ENCODE measurements at regions not wholly inside any gene's neighbourhood (a gene's known extent, or its start where the extent isn't known, plus 50 kb on each side); places are given as distances from the start of the nearest gene placed in this dataset.
A peak's percentile ranks its signal among the peaks of the same experiment; 100 is the strongest.

DNA sequence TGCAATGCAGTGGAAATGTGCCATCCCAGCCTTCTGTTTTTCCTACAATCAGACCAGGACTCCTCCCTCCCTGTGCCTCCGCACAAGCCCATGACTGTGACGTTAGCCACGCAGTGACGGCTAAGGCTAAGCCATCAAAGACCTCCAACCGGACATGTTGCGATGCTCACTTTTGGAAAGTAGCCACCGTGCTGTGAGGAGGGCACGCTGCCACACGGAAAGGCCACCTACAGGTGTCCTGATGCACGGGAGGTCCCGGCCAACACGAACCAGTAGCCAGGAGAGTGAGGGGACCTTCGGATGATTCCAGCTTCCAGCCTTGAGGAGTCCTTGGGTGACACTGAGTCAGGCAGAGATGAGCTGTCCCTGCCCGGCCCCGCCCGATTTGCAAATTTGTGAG lies 53.9 kb downstream of the FOXL1 start:
- Histone ChIP-seq H2BK120ac (ENCODE audit: low read depth, low read length) (no peak overlapping the region), H3K27me3 (ENCODE audit: insufficient read depth, low read length, poor library complexity) (no peaks in the 10 kb centered on the region), H3K9ac (ENCODE audit: low read length) (no peak overlapping the region), H3K18ac (ENCODE audit: low read length) (no peak overlapping the region), H3K23ac (ENCODE audit: low read length) (no peak overlapping the region), H3K79me1 (ENCODE audit: low read length) (no peaks in the 10 kb centered on the region), H3K4me1 (ENCODE audit: control insufficient read depth, low read depth, low read length) (no peaks in the 10 kb centered on the region), H2BK15ac (replicated peaks; ENCODE audit: low read depth) (no peak overlapping the region), H3K4me2 (ENCODE audit: low read length) (no peak overlapping the region), H2AK5ac (ENCODE audit: low read length) (no peak overlapping the region), H2BK5ac (ENCODE audit: low read length) (no peak overlapping the region), H4K5ac (ENCODE audit: low read length) (no peak overlapping the region), H3K56ac (ENCODE audit: low read length) (no peak overlapping the region), H3K36me3 (ENCODE audit: control insufficient read depth, insufficient read depth, low read length) (no peaks in the 10 kb centered on the region), H3K4ac (ENCODE audit: low read depth, low read length) (no peak overlapping the region), H3K79me2 (ENCODE audit: control insufficient read depth, insufficient read depth, low read length) (no peaks in the 10 kb centered on the region), H3K27ac (ENCODE audit: low read depth, low read length) (no peak overlapping the region), H3K4me3 (ENCODE audit: low read length) (no peak overlapping the region), H4K8ac (ENCODE audit: low read depth, low read length) (no peak overlapping the region)
- whole genome bisulfite sequencing (ENCODE audit: extremely low coverage, insufficient coverage, low lambda C conversion rate) = no CpG with 5 or more reads among the region's 16 CpGs
- no peak for DNase-seq

DNA sequence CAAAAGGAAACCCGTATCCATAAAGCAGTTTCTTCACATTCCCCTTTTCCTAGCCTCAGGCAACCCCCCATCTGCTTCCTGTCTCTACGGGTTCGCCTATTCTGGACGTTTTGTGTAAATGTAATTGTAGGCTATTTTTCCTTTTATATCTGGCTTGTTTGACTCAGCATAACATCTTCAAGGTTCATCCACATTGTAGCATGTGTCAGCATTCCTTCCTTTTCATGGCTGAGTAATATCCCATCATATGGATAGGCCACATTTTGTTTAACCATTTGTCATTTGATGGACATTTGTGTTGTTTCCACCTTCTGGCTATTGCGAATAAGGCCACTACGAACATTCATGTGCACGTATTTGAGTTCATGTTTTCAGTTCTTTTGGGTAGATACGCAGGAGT lies 54.6 kb downstream of the FOXL1 start:
- H4K5ac ChIP-seq (ENCODE audit: low read length) = no peak overlapping the region
- H3K4me2 ChIP-seq (ENCODE audit: low read length) = no peak overlapping the region
- H3K27ac ChIP-seq (ENCODE audit: low read depth, low read length) = no peak overlapping the region
- H3K18ac ChIP-seq (ENCODE audit: low read length) = no peak overlapping the region
- H3K4ac ChIP-seq (ENCODE audit: low read depth, low read length) = no peak overlapping the region
- H2BK5ac ChIP-seq (ENCODE audit: low read length) = no peak overlapping the region
- H2AK5ac ChIP-seq (ENCODE audit: low read length) = no peak overlapping the region
- no peak overlapping the region for H4K8ac ChIP-seq (ENCODE audit: low read depth, low read length)
- H2BK120ac ChIP-seq (ENCODE audit: low read depth, low read length) = no peak overlapping the region
- no peak overlapping the region for H2BK15ac ChIP-seq (replicated peaks; ENCODE audit: low read depth)
- H3K56ac ChIP-seq (ENCODE audit: low read length) = no peak overlapping the region
- H3K36me3 ChIP-seq (ENCODE audit: control insufficient read depth, insufficient read depth, low read length) = no peaks in the 10 kb centered on the region
- no peak for DNase-seq
- H3K4me1 ChIP-seq (ENCODE audit: control insufficient read depth, low read depth, low read length) = no peaks in the 10 kb centered on the region
- H3K23ac ChIP-seq (ENCODE audit: low read length) = no peak overlapping the region
- no peaks in the 10 kb centered on the region for H3K79me1 ChIP-seq (ENCODE audit: low read length)
- no peaks in the 10 kb centered on the region for H3K27me3 ChIP-seq (ENCODE audit: insufficient read depth, low read length, poor library complexity)
- no peak overlapping the region for H3K9ac ChIP-seq (ENCODE audit: low read length)
- H3K4me3 ChIP-seq (ENCODE audit: low read length) = no peak overlapping the region
- no peaks in the 10 kb centered on the region for H3K79me2 ChIP-seq (ENCODE audit: control insufficient read depth, insufficient read depth, low read length)
- no CpG with 5 or more reads among the region's 8 CpGs for WGBS (ENCODE audit: extremely low coverage, insufficient coverage, low lambda C conversion rate)

GRCh38 chr16:86634292-86634691 lies 55.9 kb downstream of the FOXL1 start:
- no peaks in the 10 kb centered on the region for H3K4me1 ChIP-seq (ENCODE audit: control insufficient read depth, low read depth, low read length)
- H2AK5ac ChIP-seq (ENCODE audit: low read length) = no peak overlapping the region
- H3K27me3 ChIP-seq (ENCODE audit: insufficient read depth, low read length, poor library complexity) = no peaks in the 10 kb centered on the region
- no peak overlapping the region for H3K4ac ChIP-seq (ENCODE audit: low read depth, low read length)
- no CpG with 5 or more reads among the region's 1 CpG for WGBS (ENCODE audit: extremely low coverage, insufficient coverage, low lambda C conversion rate)
- H3K79me2 ChIP-seq (ENCODE audit: control insufficient read depth, insufficient read depth, low read length) = no peaks in the 10 kb centered on the region
- H3K18ac ChIP-seq (ENCODE audit: low read length) = no peak overlapping the region
- no peak overlapping the region for H3K23ac ChIP-seq (ENCODE audit: low read length)
- peak; percentile 29 for DNase-seq
- no peak overlapping the region for H3K4me3 ChIP-seq (ENCODE audit: low read length)
- no peak overlapping the region for H4K8ac ChIP-seq (ENCODE audit: low read depth, low read length)
- no peak overlapping the region for H2BK120ac ChIP-seq (ENCODE audit: low read depth, low read length)
- H3K79me1 ChIP-seq (ENCODE audit: low read length) = no peaks in the 10 kb centered on the region
- no peak overlapping the region for H3K9ac ChIP-seq (ENCODE audit: low read length)
- H3K4me2 ChIP-seq (ENCODE audit: low read length) = no peak overlapping the region
- H2BK5ac ChIP-seq (ENCODE audit: low read length) = no peak overlapping the region
- no peaks in the 10 kb centered on the region for H3K36me3 ChIP-seq (ENCODE audit: control insufficient read depth, insufficient read depth, low read length)
- H2BK15ac ChIP-seq (replicated peaks; ENCODE audit: low read depth) = no peak overlapping the region
- no peak overlapping the region for H3K56ac ChIP-seq (ENCODE audit: low read length)
- H4K5ac ChIP-seq (ENCODE audit: low read length) = no peak overlapping the region
- no peak overlapping the region for H3K27ac ChIP-seq (ENCODE audit: low read depth, low read length)

GRCh38 chr16:86635176-86635876 lies 57.0 kb downstream of the FOXL1 start:
- no peak overlapping the region for H2BK5ac ChIP-seq (ENCODE audit: low read length)
- no peak overlapping the region for H3K4me3 ChIP-seq (ENCODE audit: low read length)
- no peak overlapping the region for H3K56ac ChIP-seq (ENCODE audit: low read length)
- no peaks in the 10 kb centered on the region for H3K79me1 ChIP-seq (ENCODE audit: low read length)
- H2AK5ac ChIP-seq (ENCODE audit: low read length) = no peak overlapping the region
- H3K4ac ChIP-seq (ENCODE audit: low read depth, low read length) = no peak overlapping the region
- H3K18ac ChIP-seq (ENCODE audit: low read length) = no peak overlapping the region
- WGBS (ENCODE audit: extremely low coverage, insufficient coverage, low lambda C conversion rate) = no CpG with 5 or more reads among the region's 9 CpGs
- H3K27me3 ChIP-seq (ENCODE audit: insufficient read depth, low read length, poor library complexity) = no peaks in the 10 kb centered on the region
- DNase-seq = no peak
- no peak overlapping the region for H3K4me2 ChIP-seq (ENCODE audit: low read length)
- no peaks in the 10 kb centered on the region for H3K4me1 ChIP-seq (ENCODE audit: control insufficient read depth, low read depth, low read length)
- no peaks in the 10 kb centered on the region for H3K36me3 ChIP-seq (ENCODE audit: control insufficient read depth, insufficient read depth, low read length)
- no peak overlapping the region for H4K8ac ChIP-seq (ENCODE audit: low read depth, low read length)
- H2BK15ac ChIP-seq (replicated peaks; ENCODE audit: low read depth) = no peak overlapping the region
- H2BK120ac ChIP-seq (ENCODE audit: low read depth, low read length) = no peak overlapping the region
- H4K5ac ChIP-seq (ENCODE audit: low read length) = no peak overlapping the region
- no peak overlapping the region for H3K23ac ChIP-seq (ENCODE audit: low read length)
- no peak overlapping the region for H3K27ac ChIP-seq (ENCODE audit: low read depth, low read length)
- H3K79me2 ChIP-seq (ENCODE audit: control insufficient read depth, insufficient read depth, low read length) = no peaks in the 10 kb centered on the region
- H3K9ac ChIP-seq (ENCODE audit: low read length) = no peak overlapping the region

- no peaks in the 10 kb centered on the region for H3K27me3 ChIP-seq (ENCODE audit: insufficient read depth, low read length, poor library complexity)
- H2BK120ac ChIP-seq (ENCODE audit: low read depth, low read length) = no peak overlapping the region
- no peak overlapping the region for H3K9ac ChIP-seq (ENCODE audit: low read length)
- no peak overlapping the region for H2BK15ac ChIP-seq (replicated peaks; ENCODE audit: low read depth)
- H4K5ac ChIP-seq (ENCODE audit: low read length) = no peak overlapping the region
- H3K18ac ChIP-seq (ENCODE audit: low read length) = no peak overlapping the region
- no CpG with 5 or more reads among the region's 12 CpGs for whole genome bisulfite sequencing (ENCODE audit: extremely low coverage, insufficient coverage, low lambda C conversion rate)
- no peak overlapping the region for H3K4ac ChIP-seq (ENCODE audit: low read depth, low read length)
- H3K79me2 ChIP-seq (ENCODE audit: control insufficient read depth, insufficient read depth, low read length) = no peaks in the 10 kb centered on the region
- no peak overlapping the region for H3K27ac ChIP-seq (ENCODE audit: low read depth, low read length)
- no peak overlapping the region for H2AK5ac ChIP-seq (ENCODE audit: low read length)
- no peaks in the 10 kb centered on the region for H3K79me1 ChIP-seq (ENCODE audit: low read length)
- H3K4me3 ChIP-seq (ENCODE audit: low read length) = no peak overlapping the region
- H3K4me2 ChIP-seq (ENCODE audit: low read length) = no peak overlapping the region
- no peaks in the 10 kb centered on the region for H3K36me3 ChIP-seq (ENCODE audit: control insufficient read depth, insufficient read depth, low read length)
- no peak overlapping the region for H3K23ac ChIP-seq (ENCODE audit: low read length)
- no peak overlapping the region for H2BK5ac ChIP-seq (ENCODE audit: low read length)
- DNase-seq = no peak
- H3K4me1 ChIP-seq (ENCODE audit: control insufficient read depth, low read depth, low read length) = no peaks in the 10 kb centered on the region
- H4K8ac ChIP-seq (ENCODE audit: low read depth, low read length) = no peak overlapping the region
- no peak overlapping the region for H3K56ac ChIP-seq (ENCODE audit: low read length)
These were observed 57.6 kb downstream of the FOXL1 start for GRCh38 chr16:86635926-86636325.

DNA sequence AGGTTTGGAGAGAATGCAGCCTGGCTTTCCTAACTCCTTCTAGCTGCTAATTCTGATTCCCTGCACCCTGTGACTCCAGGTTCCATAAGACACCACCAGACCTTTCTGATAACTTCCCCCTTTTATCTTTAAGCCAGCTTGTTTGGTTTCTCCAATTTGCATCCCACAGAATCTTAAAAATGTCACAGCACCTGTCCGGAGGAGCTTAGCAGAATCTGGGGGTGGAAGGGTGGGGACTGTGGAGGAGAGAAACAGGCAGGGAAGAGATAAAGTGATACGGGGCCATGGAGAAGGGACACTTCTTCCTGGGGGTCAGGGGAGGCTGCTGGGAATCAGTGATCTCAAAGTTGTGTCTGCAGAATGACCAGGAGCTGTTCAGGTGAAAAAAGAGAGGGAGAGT lies 59.4 kb downstream of the FOXL1 start:
- H4K8ac ChIP-seq (ENCODE audit: low read depth, low read length) = no peak overlapping the region
- no peak overlapping the region for H2BK5ac ChIP-seq (ENCODE audit: low read length)
- H3K4ac ChIP-seq (ENCODE audit: low read depth, low read length) = no peak overlapping the region
- H3K36me3 ChIP-seq (ENCODE audit: control insufficient read depth, insufficient read depth, low read length) = no peaks in the 10 kb centered on the region
- peak; percentile 22 for DNase-seq
- H3K4me3 ChIP-seq (ENCODE audit: low read length) = no peak overlapping the region
- H4K5ac ChIP-seq (ENCODE audit: low read length) = no peak overlapping the region
- no peak overlapping the region for H3K56ac ChIP-seq (ENCODE audit: low read length)
- no peaks in the 10 kb centered on the region for H3K79me1 ChIP-seq (ENCODE audit: low read length)
- no CpG with 5 or more reads among the region's 2 CpGs for WGBS (ENCODE audit: extremely low coverage, insufficient coverage, low lambda C conversion rate)
- H2AK5ac ChIP-seq (ENCODE audit: low read length) = no peak overlapping the region
- no peaks in the 10 kb centered on the region for H3K79me2 ChIP-seq (ENCODE audit: control insufficient read depth, insufficient read depth, low read length)
- no peak overlapping the region for H3K4me2 ChIP-seq (ENCODE audit: low read length)
- H2BK15ac ChIP-seq (replicated peaks; ENCODE audit: low read depth) = no peak overlapping the region
- H3K4me1 ChIP-seq (ENCODE audit: control insufficient read depth, low read depth, low read length) = no peaks in the 10 kb centered on the region
- no peak overlapping the region for H2BK120ac ChIP-seq (ENCODE audit: low read depth, low read length)
- H3K9ac ChIP-seq (ENCODE audit: low read length) = no peak overlapping the region
- H3K27ac ChIP-seq (ENCODE audit: low read depth, low read length) = no peak overlapping the region
- no peak overlapping the region for H3K18ac ChIP-seq (ENCODE audit: low read length)
- H3K27me3 ChIP-seq (ENCODE audit: insufficient read depth, low read length, poor library complexity) = no peaks in the 10 kb centered on the region
- no peak overlapping the region for H3K23ac ChIP-seq (ENCODE audit: low read length)
